B cell (primary cell): ENCODE measurements at regions not wholly inside any gene's neighbourhood (a gene's known extent, or its start where the extent isn't known, plus 50 kb on each side); places are given as distances from the start of the nearest gene placed in this dataset.

Source experiments
- ATAC-seq: fragments of 200-7000 bp; cut with Tn5 transposase; one replicate; pipeline ENCODE4 v1.10.0; 2021; ENCODE audit warnings: low read depth, mild to moderate bottlenecking, moderate number of reproducible peaks, moderate library complexity
- CTCF ChIA-PET: fragments of 350-600 bp; sonication (Branson Sonifier 250); formaldehyde crosslinking; loops from one replicate; lab custom pipeline; 2021; ENCODE audit warnings: antibody characterized with exemption, inconsistent platforms; lab: Charles Lee
- POLR2A ChIA-PET: fragments of 350-600 bp; sonication (Branson Sonifier 250); formaldehyde crosslinking; loops from one replicate; lab custom pipeline; 2021; ENCODE audit warnings: antibody characterized with exemption; lab: Charles Lee
- DNase-seq: peaks from one replicate; pipeline ENCODE4 v3.0.0; 2013
- H2AFZ ChIP-seq: 2 replicates; pipeline ENCODE4 v1.6.1; 2012; ENCODE audit warnings: mild to moderate bottlenecking, low read depth, low read length; ENCODE audit not compliant: insufficient read depth, poor library complexity, severe bottlenecking
- H3K27ac ChIP-seq, 2 donors: 1 replicate in 1 of 2; 2 replicates in 1 of 2; pipeline ENCODE4 v1.5.1; 2012 to 2013; ENCODE audit warnings: low read length in 2 of 2, mild to moderate bottlenecking in 2 of 2, moderate library complexity in 1 of 2
- H3K27me3 ChIP-seq, 4 experiments: fragments of 200-600 bp in 1 of 4; sonication (generic) in 1 of 4; replicated peaks in 1 of 4; 1 replicate in 2 of 4; 2 replicates in 2 of 4; pipeline versions ENCODE4 v1.6.1 to v1.7.0; 2013 to 2016; ENCODE audit warnings: low read length in 3 of 4, mild to moderate bottlenecking in 2 of 4, mixed read lengths in 1 of 4, moderate library complexity in 1 of 4; ENCODE audit not compliant: insufficient read depth in 4 of 4, control insufficient read depth in 3 of 4; ENCODE audit errors: control extremely low read depth in 1 of 4
- H3K36me3 ChIP-seq, 2 experiments: replicated peaks in 1 of 2; 1 replicate in 1 of 2; 2 replicates in 1 of 2; pipeline versions ENCODE4 v1.6.1 to v1.7.1; 2013; ENCODE audit warnings: low read length in 1 of 2; ENCODE audit not compliant: insufficient read depth in 2 of 2, control insufficient read depth in 1 of 2; ENCODE audit errors: control extremely low read depth in 1 of 2, extremely low read depth in 1 of 2
- H3K4me1 ChIP-seq, 2 donors: fragments of 200-600 bp in 1 of 2; sonication (generic) in 1 of 2; 1 replicate in 1 of 2; 2 replicates in 1 of 2; pipeline versions ENCODE4 v1.5.1 to v1.6.1; 2013 to 2017; ENCODE audit warnings: low read length in 2 of 2; ENCODE audit not compliant: control insufficient read depth in 2 of 2, insufficient read depth in 2 of 2
- H3K4me2 ChIP-seq: replicated peaks from 2 replicates; pipeline ENCODE3; 2012; ENCODE audit warnings: mild to moderate bottlenecking, low read depth, low read length; ENCODE audit not compliant: poor library complexity, severe bottlenecking
- H3K4me3 ChIP-seq, 5 experiments: fragments of 200-600 bp in 1 of 5; sonication (generic) in 1 of 5; 1 replicate in 3 of 5; 2 replicates in 2 of 5; pipeline versions ENCODE4 v1.5.1 to v1.7.0; 2011 to 2016; ENCODE audit warnings: low read length in 4 of 5, mild to moderate bottlenecking in 4 of 5, low read depth in 2 of 5, control low read depth in 1 of 5, moderate library complexity in 1 of 5; ENCODE audit not compliant: insufficient read depth in 1 of 5; ENCODE audit errors: control extremely low read depth in 1 of 5, extremely low read depth in 1 of 5
- H3K79me2 ChIP-seq: fragments of 200-600 bp; sonication (generic); one replicate; pipeline ENCODE4 v1.6.0; 2016; ENCODE audit warnings: low read length; ENCODE audit not compliant: control insufficient read depth, insufficient read depth
- H3K9ac ChIP-seq: fragments of 200-600 bp; sonication (generic); 2 replicates; pipeline ENCODE4 v1.6.1; 2017; ENCODE audit warnings: mild to moderate bottlenecking, low read length, moderate library complexity
- H3K9me3 ChIP-seq, 3 donors: one replicate each; pipeline versions ENCODE4 v1.6.1 to v1.7.1; 2013; ENCODE audit warnings: low read length in 2 of 3; ENCODE audit not compliant: control insufficient read depth in 2 of 3, insufficient read depth in 1 of 3; ENCODE audit errors: control extremely low read depth in 1 of 3
- H4K20me1 ChIP-seq: 2 replicates; pipeline ENCODE4 v1.6.0; 2012; ENCODE audit warnings: mild to moderate bottlenecking, low read length; ENCODE audit not compliant: insufficient read depth, control insufficient read depth, poor library complexity, severe bottlenecking
- H3K27ac Mint-ChIP-seq: one replicate; pipeline ENCODE4 v1.8.0; 2021; ENCODE audit warnings: mixed read lengths
- H3K27me3 Mint-ChIP-seq: one replicate; pipeline ENCODE4 v1.8.0; 2021; ENCODE audit warnings: mixed read lengths
- H3K4me1 Mint-ChIP-seq: one replicate; pipeline ENCODE4 v1.8.0; 2021; ENCODE audit warnings: mixed read lengths
- H3K4me3 Mint-ChIP-seq: one replicate; pipeline ENCODE4 v1.8.0; 2021; ENCODE audit warnings: mixed read lengths
- H3K9me3 Mint-ChIP-seq: one replicate; pipeline ENCODE4 v1.8.0; 2022; ENCODE audit warnings: mixed read lengths; ENCODE audit not compliant: insufficient read depth
- EZH2 ChIP-seq: IDR thresholded peaks from 2 replicates; pipeline ENCODE4 v1.6.1; 2012; ENCODE audit warnings: borderline replicate concordance, low read depth, mild to moderate bottlenecking, moderate library complexity, low read length; ENCODE audit not compliant: insufficient read depth, poor library complexity, severe bottlenecking
- WGBS: methylation state at CpG from one replicate; pipeline ENCODE4 v1.1.5; 2013; ENCODE audit warnings: missing lambda C conversion rate; ENCODE audit not compliant: insufficient coverage; 5-methylcytosine and 5-hydroxymethylcytosine counted together
- intact Hi-C: fragments of 100-400 bp; cut with micrococcal nuclease; formaldehyde crosslinking; loops from one replicate; pipeline ENCODE4 v1.10.0; 2022
- TF ChIP-seq, protein P1 (sequence below): fragments of 200-600 bp; IDR thresholded peaks from one replicate; pipeline ENCODE4 v1.8.0; 2022; ENCODE audit warnings: antibody characterized with exemption, mild to moderate bottlenecking

DNA sequence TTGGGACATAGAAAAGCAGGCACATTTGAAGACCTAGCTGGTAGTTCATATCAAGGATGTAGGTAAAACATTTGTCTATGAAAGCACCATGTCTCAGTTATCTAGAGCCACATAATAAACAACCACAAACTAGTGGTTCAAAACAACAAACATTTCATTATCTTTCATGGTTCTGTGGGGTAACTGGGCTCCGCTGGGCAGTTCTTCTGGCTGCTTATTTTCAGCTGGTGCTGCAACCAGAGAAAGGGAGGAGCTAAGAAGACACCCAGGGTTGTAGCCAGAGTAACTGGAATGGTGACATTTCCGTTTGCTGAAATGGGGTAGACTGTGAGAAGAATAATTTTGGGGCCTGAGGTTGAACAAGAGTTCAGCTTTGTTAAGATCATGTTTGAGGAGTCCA lies 145.7 kb upstream of the SULF2 start:
- no peaks in the 10 kb centered on the region for H3K4me1 ChIP-seq
- no peak overlapping the region for H2AFZ ChIP-seq
- peaks cover 18% of the 10 kb centered on the region for H3K27me3 Mint-ChIP-seq
- H3K4me3 Mint-ChIP-seq, result no peak overlapping the region
- TF ChIP-seq, protein P1, sequence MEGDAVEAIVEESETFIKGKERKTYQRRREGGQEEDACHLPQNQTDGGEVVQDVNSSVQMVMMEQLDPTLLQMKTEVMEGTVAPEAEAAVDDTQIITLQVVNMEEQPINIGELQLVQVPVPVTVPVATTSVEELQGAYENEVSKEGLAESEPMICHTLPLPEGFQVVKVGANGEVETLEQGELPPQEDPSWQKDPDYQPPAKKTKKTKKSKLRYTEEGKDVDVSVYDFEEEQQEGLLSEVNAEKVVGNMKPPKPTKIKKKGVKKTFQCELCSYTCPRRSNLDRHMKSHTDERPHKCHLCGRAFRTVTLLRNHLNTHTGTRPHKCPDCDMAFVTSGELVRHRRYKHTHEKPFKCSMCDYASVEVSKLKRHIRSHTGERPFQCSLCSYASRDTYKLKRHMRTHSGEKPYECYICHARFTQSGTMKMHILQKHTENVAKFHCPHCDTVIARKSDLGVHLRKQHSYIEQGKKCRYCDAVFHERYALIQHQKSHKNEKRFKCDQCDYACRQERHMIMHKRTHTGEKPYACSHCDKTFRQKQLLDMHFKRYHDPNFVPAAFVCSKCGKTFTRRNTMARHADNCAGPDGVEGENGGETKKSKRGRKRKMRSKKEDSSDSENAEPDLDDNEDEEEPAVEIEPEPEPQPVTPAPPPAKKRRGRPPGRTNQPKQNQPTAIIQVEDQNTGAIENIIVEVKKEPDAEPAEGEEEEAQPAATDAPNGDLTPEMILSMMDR, result no peak
- H3K9ac ChIP-seq, result no peak overlapping the region
- no peak overlapping the region for H3K27ac Mint-ChIP-seq
- CTCF ChIA-PET, result interaction anchor here (0.6 to 0.8 kb wide), 2 partner anchors 1321 to 1628 kb away, joined by 3 to 4 read pairs; no protein-coding TSS in a partner anchor
- DNase-seq, result no peak
- H4K20me1 ChIP-seq, result no peaks in the 10 kb centered on the region
- WGBS, result 94% methylated on average over 2 of the region's 2 CpGs
- H3K4me3 ChIP-seq, result no peak overlapping the region
- no peaks in the 10 kb centered on the region for H3K79me2 ChIP-seq
- H3K4me1 Mint-ChIP-seq, result no peaks in the 10 kb centered on the region
- intact Hi-C loops, result no loop called here
- H3K9me3 Mint-ChIP-seq, result no peaks in the 10 kb centered on the region
- no peaks in the 10 kb centered on the region for H3K9me3 ChIP-seq
- H3K36me3 ChIP-seq, result no peaks in the 10 kb centered on the region
- no peak for ATAC-seq
- peaks cover 0 to 2% (median 0%) of the 10 kb centered on the region in 4 experiments for H3K27me3 ChIP-seq
- no peak overlapping the region for H3K4me2 ChIP-seq
- POLR2A ChIA-PET, result no interaction called here
- H3K27ac ChIP-seq, result no peak overlapping the region

DNA sequence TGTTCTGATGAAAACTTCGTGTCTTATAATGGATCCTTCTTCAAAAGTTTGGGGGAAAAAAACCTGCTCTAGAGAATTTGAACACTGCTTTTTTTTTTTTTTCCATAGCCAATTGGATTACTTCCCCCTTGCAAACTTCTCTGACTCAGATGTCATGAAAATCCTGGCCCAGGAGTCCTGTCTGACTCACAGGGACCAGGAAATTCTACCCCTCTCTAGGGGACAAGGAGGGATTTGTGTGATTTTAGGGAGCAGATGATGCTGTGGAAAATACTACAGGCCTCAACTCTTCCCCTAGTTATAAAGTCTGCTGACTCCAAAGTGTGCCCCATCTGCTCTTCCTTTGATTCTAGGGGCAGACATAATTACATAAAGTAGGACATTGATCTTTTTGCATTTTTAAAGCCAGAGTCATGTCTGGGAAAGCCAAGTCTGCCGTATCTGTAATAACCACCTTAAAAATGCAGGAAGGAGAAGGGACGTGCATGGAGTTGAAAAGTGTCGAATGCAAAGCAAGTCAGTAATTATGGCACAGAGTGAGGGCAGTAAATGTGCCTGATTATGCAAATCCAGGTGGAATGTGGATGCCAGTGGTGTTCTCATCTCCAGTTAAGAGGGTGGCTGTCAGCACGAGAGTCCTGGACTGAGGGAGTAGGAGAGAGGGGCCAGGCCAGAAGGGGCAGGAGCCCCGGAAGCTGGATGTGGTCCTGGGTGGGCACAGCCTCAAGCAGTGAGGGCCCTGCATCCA lies 144.3 kb upstream of the SULF2 start:
- H3K79me2 ChIP-seq, result no peaks in the 10 kb centered on the region
- H3K4me3 ChIP-seq, result no peak overlapping the region
- H3K27me3 ChIP-seq, result peaks cover 0 to 3% (median 0%) of the 10 kb centered on the region in 4 experiments
- no peak overlapping the region for H3K27ac ChIP-seq
- H3K9me3 Mint-ChIP-seq, result no peaks in the 10 kb centered on the region
- no peaks in the 10 kb centered on the region for H3K36me3 ChIP-seq
- H3K4me2 ChIP-seq, result no peak overlapping the region
- TF ChIP-seq, protein P1, result no peak
- no peak for TF ChIP-seq EZH2
- no peak overlapping the region for H3K27ac Mint-ChIP-seq
- DNase-seq (no peak), ATAC-seq (no peak)
- no peaks in the 10 kb centered on the region for H4K20me1 ChIP-seq
- POLR2A ChIA-PET, result no interaction called here
- CTCF ChIA-PET, result no interaction called here
- H3K4me3 Mint-ChIP-seq, result no peak overlapping the region
- H3K4me1 Mint-ChIP-seq, result no peaks in the 10 kb centered on the region
- intact Hi-C loops, result no loop called here
- 92% methylated on average over 5 of the region's 6 CpGs for WGBS
- H3K4me1 ChIP-seq, result no peaks in the 10 kb centered on the region
- no peak overlapping the region for H2AFZ ChIP-seq
- H3K27me3 Mint-ChIP-seq, result peaks cover 27% of the 10 kb centered on the region
- no peak overlapping the region for H3K9ac ChIP-seq
- peaks cover 0 to under 1% (median 0%) of the 10 kb centered on the region in 3 donors for H3K9me3 ChIP-seq
